IPS-18a (cell line): ENCODE measurements at regions not wholly inside any gene's neighbourhood (a gene's known extent, or its start where the extent isn't known, plus 50 kb on each side); places are given as distances from the start of the nearest gene placed in this dataset.

Source experiments
- H3K27ac ChIP-seq: one replicate; pipeline ENCODE4 v1.5.1; 2013; ENCODE audit warnings: low read length
- H3K27me3 ChIP-seq: one replicate; pipeline ENCODE4 v1.6.1; 2013; ENCODE audit warnings: mild to moderate bottlenecking, low read length; ENCODE audit not compliant: control insufficient read depth, insufficient read depth
- H3K36me3 ChIP-seq: one replicate; pipeline ENCODE4 v1.6.1; 2013; ENCODE audit warnings: low read depth, low read length; ENCODE audit not compliant: control insufficient read depth
- H3K4me1 ChIP-seq: one replicate; pipeline ENCODE4 v1.6.1; 2013; ENCODE audit warnings: low read depth, low read length; ENCODE audit not compliant: control insufficient read depth
- H3K4me3 ChIP-seq: one replicate; pipeline ENCODE4 v1.5.1; 2013; ENCODE audit warnings: low read length
- H3K9ac ChIP-seq: one replicate; pipeline ENCODE4 v1.6.1; 2013; ENCODE audit warnings: mild to moderate bottlenecking, low read length, moderate library complexity
- H3K9me3 ChIP-seq: one replicate; pipeline ENCODE4 v1.6.1; 2013; ENCODE audit warnings: low read depth, low read length; ENCODE audit not compliant: control insufficient read depth

- Histone ChIP-seq H3K9ac (no peak overlapping the region), H3K27me3 (no peaks in the 10 kb centered on the region), H3K9me3 (no peaks in the 10 kb centered on the region), H3K4me3 (no peak overlapping the region), H3K4me1 (peaks cover 14% of the 10 kb centered on the region), H3K27ac (no peak overlapping the region), H3K36me3 (no peaks in the 10 kb centered on the region)
Measured at GRCh38 chr9:38342532-38342931, 50.0 kb upstream of the ALDH1B1 start.

DNA sequence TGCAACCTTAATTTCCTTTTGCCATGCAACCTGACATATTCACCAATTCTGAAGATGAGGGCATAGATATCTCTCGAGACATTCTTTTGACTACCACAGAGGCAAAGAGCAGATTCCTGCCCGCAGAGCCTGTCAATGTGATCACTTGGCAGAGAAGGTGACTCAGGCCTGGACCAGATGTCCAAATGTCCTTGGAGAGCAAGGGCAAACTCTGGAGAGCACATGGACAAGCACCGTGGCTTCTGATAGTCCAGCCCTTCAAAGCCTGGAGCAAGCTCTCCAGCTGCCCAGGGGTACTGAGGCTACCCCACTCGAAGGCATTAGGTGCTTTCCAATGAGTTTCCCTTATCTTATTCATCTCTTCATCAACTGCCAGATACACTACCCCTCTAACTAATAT is 50.4 kb upstream of the ALDH1B1 start:
- Histone ChIP-seq H3K4me3 (no peak overlapping the region), H3K9me3 (no peaks in the 10 kb centered on the region), H3K27ac (no peak overlapping the region), H3K27me3 (no peaks in the 10 kb centered on the region), H3K36me3 (no peaks in the 10 kb centered on the region), H3K9ac (no peak overlapping the region), H3K4me1 (peaks cover 10% of the 10 kb centered on the region)

- H3K9ac ChIP-seq: no peak overlapping the region
- H3K27ac ChIP-seq: no peak overlapping the region
- no peak overlapping the region for H3K4me3 ChIP-seq
- H3K9me3 ChIP-seq: no peaks in the 10 kb centered on the region
- H3K36me3 ChIP-seq: no peaks in the 10 kb centered on the region
- H3K27me3 ChIP-seq: no peaks in the 10 kb centered on the region
- H3K4me1 ChIP-seq: peaks cover 4% of the 10 kb centered on the region
Measured at GRCh38 chr9:38339496-38339895, 53.0 kb upstream of the ALDH1B1 start.

DNA sequence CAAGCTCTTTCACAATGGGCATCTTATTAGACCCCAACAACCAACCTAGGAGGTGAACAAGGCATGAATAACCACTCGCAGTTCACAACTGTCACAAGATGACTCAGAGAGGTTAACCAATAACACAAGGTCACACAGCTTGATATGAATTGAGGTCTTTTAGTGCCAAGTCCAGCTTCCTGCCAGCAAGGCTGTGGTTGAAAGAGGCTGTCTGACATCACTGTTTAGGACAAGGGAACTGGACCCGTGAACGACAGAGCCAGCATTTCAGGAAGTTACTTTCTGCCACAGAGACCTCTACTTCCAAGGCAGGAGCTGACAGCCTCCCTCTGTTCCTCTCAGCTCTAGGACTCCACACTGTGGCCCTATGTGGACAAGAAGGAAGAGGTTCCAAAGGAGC is 53.4 kb upstream of the ALDH1B1 start:
- Histone ChIP-seq H3K27ac (no peak overlapping the region), H3K9me3 (no peaks in the 10 kb centered on the region), H3K4me3 (no peak overlapping the region), H3K36me3 (no peaks in the 10 kb centered on the region), H3K27me3 (no peaks in the 10 kb centered on the region), H3K9ac (no peak overlapping the region), H3K4me1 (peaks cover 4% of the 10 kb centered on the region)

- no peak overlapping the region for H3K4me3 ChIP-seq
- peaks cover 4% of the 10 kb centered on the region for H3K4me1 ChIP-seq
- no peak overlapping the region for H3K27ac ChIP-seq
- H3K9ac ChIP-seq: no peak overlapping the region
- H3K9me3 ChIP-seq: no peaks in the 10 kb centered on the region
- H3K36me3 ChIP-seq: no peaks in the 10 kb centered on the region
- no peaks in the 10 kb centered on the region for H3K27me3 ChIP-seq
Measured at GRCh38 chr9:38338342-38339018, 54.0 kb upstream of the ALDH1B1 start.

- H3K9me3 ChIP-seq: no peaks in the 10 kb centered on the region
- H3K9ac ChIP-seq: no peak overlapping the region
- no peak overlapping the region for H3K27ac ChIP-seq
- peaks cover 4% of the 10 kb centered on the region for H3K4me1 ChIP-seq
- no peak overlapping the region for H3K4me3 ChIP-seq
- H3K27me3 ChIP-seq: no peaks in the 10 kb centered on the region
- H3K36me3 ChIP-seq: no peaks in the 10 kb centered on the region
Measured at GRCh38 chr9:38337706-38338264, 54.7 kb upstream of the ALDH1B1 start.

DNA sequence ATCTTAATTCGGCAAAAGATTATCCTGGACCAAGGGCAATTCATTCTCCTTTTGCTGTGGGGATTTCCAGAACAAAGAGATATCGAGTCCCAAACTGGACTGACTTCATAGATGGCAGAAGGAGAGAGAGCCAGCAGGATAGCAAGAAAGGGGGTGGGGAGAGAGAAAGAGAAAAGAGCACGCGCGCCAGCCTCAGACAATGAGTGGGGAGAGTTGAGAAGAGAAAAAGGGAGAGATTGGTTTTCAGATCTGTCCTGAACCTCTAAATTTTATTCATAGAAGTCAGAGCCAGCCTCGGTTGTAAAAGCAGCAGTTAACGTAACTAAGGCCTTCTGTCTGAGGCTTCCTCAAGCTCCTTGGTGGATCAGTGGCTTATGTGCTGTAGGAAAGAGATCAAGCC is 55.3 kb upstream of the ALDH1B1 start:
- H3K9me3 ChIP-seq: no peaks in the 10 kb centered on the region
- no peaks in the 10 kb centered on the region for H3K27me3 ChIP-seq
- H3K36me3 ChIP-seq: no peaks in the 10 kb centered on the region
- no peak overlapping the region for H3K27ac ChIP-seq
- H3K4me1 ChIP-seq: peaks cover 4% of the 10 kb centered on the region
- H3K4me3 ChIP-seq: no peak overlapping the region
- H3K9ac ChIP-seq: no peak overlapping the region

DNA sequence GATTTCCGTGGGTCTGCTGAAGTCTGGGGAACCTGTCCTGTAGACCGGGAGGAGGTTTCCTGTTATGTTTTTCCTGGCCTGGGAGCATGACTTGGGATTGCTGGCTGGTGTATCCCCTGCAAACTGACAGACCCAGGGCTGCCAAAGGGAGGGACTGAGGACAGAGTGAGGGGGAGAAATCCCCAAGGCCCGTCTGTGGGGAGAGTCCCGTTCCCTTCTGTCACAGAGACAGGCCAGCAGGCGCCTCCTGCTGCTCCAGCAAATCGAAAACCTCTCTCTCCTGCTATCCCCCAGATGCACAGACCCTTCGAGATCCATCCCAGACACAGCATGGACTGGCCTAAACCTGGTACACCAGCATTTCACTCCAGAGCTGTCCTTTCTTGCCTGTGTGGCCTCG is 56.2 kb upstream of the ALDH1B1 start:
- Histone ChIP-seq H3K4me1 (peaks cover 4% of the 10 kb centered on the region), H3K4me3 (no peak overlapping the region), H3K9ac (no peak overlapping the region), H3K27me3 (no peaks in the 10 kb centered on the region), H3K36me3 (no peaks in the 10 kb centered on the region), H3K9me3 (no peaks in the 10 kb centered on the region), H3K27ac (no peak overlapping the region)

- no peak overlapping the region for H3K4me3 ChIP-seq
- H3K9ac ChIP-seq: no peak overlapping the region
- H3K36me3 ChIP-seq: no peaks in the 10 kb centered on the region
- no peaks in the 10 kb centered on the region for H3K9me3 ChIP-seq
- H3K27me3 ChIP-seq: no peaks in the 10 kb centered on the region
- H3K27ac ChIP-seq: no peak overlapping the region
- peaks cover 4% of the 10 kb centered on the region for H3K4me1 ChIP-seq
Measured at GRCh38 chr9:38335686-38336085, 56.8 kb upstream of the ALDH1B1 start.

- no peaks in the 10 kb centered on the region for H3K9me3 ChIP-seq
- no peak overlapping the region for H3K4me3 ChIP-seq
- no peak overlapping the region for H3K9ac ChIP-seq
- H3K27me3 ChIP-seq: no peaks in the 10 kb centered on the region
- H3K4me1 ChIP-seq: peaks cover 4% of the 10 kb centered on the region
- H3K36me3 ChIP-seq: no peaks in the 10 kb centered on the region
- H3K27ac ChIP-seq: no peak overlapping the region
Measured at GRCh38 chr9:38334234-38334633, 58.3 kb upstream of the ALDH1B1 start.

GRCh38 chr9:38333047-38333446 is 59.5 kb upstream of the ALDH1B1 start:
- H3K27ac ChIP-seq: no peak overlapping the region
- H3K4me3 ChIP-seq: no peak overlapping the region
- no peaks in the 10 kb centered on the region for H3K9me3 ChIP-seq
- H3K4me1 ChIP-seq: peaks cover 4% of the 10 kb centered on the region
- H3K27me3 ChIP-seq: no peaks in the 10 kb centered on the region
- no peaks in the 10 kb centered on the region for H3K36me3 ChIP-seq
- H3K9ac ChIP-seq: no peak overlapping the region

DNA sequence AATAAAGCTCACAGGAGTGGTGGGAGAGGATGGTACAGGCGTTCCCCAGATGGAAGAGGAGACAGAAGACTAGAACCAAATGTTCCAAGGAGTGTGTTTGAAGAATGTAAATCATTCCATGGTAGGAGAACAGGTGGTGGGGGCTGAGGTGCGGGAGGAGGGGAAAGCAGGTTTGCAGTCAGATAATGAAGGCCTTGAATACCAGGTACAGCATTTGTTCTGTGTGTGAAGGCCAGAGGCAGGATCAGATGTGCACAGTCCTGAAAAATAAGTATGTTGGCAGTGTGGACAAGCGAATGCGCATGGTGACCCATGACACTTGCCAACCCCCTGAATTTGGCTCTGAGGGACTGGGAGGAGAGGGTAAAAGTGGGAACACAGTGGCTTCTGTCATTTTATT is 59.9 kb upstream of the ALDH1B1 start:
- H3K27me3 ChIP-seq: no peaks in the 10 kb centered on the region
- no peaks in the 10 kb centered on the region for H3K36me3 ChIP-seq
- no peaks in the 10 kb centered on the region for H3K9me3 ChIP-seq
- no peak overlapping the region for H3K4me3 ChIP-seq
- H3K4me1 ChIP-seq: peaks cover 4% of the 10 kb centered on the region
- H3K9ac ChIP-seq: no peak overlapping the region
- H3K27ac ChIP-seq: no peak overlapping the region
